Type B pancreatic cell (in vitro differentiated cells): ENCODE measurements at regions not wholly inside any gene's neighbourhood (a gene's known extent, or its start where the extent isn't known, plus 50 kb on each side); places are given as distances from the start of the nearest gene placed in this dataset.
"Not testable (repeated sequence)": the region's sequence is repeated elsewhere in the genome, so short reads cannot be mapped to it uniquely, and the experiment has no call there.

Experiments used
- DNase-seq: peaks from one replicate; pipeline ENCODE4 v3.0.0; 2021; ENCODE audit warnings: mixed read lengths; ENCODE audit not compliant: unreplicated experiment; ENCODE audit errors: extremely low spot score
- H3K27ac Mint-ChIP-seq: 2 replicates; pipeline ENCODE4 v1.8.0; 2021; ENCODE audit warnings: mild to moderate bottlenecking, mixed read lengths
- H3K27me3 Mint-ChIP-seq: 2 replicates; pipeline ENCODE4 v1.8.0; 2021; ENCODE audit warnings: mixed read lengths
- H3K36me3 Mint-ChIP-seq: 2 replicates; pipeline ENCODE4 v1.8.0; 2021; ENCODE audit warnings: mixed read lengths
- H3K4me1 Mint-ChIP-seq: one replicate; pipeline ENCODE4 v1.8.0; 2021; ENCODE audit warnings: mixed read lengths; ENCODE audit not compliant: unreplicated experiment
- H3K4me3 Mint-ChIP-seq: 2 replicates; pipeline ENCODE4 v1.8.0; 2021; ENCODE audit warnings: mild to moderate bottlenecking, mixed read lengths
- H3K9me3 Mint-ChIP-seq: 2 replicates; pipeline ENCODE4 v1.8.0; 2021; ENCODE audit warnings: mixed read lengths
- TF ChIP-seq, protein P1 (sequence below): fragments of 200-600 bp; sonication (generic); conservative IDR thresholded peaks from 2 replicates; pipeline ENCODE4 v1.5.0; 2021; ENCODE audit warnings: antibody characterized with exemption, mild to moderate bottlenecking

DNA sequence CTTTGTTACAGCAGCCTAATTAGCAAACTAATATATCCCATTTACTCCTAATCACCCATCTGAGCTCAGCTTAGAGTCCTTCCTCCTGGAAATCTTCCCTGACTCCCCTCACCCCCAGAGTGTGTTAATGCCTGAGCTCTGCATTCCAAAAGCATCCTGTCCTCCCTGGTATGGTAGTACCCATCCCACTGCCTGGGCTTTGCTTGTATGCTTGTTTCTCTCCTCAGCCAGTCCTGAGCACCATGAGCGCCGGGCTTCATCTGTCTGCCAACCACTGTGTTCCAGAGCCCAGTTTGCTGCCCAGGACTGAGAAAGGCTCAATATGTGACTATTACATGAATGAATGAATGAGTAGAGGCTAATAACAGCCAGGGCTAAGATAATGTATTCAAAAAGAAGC lies 272.4 kb downstream of the CDK5RAP2 start:
- no peak for DNase-seq
- H3K27ac Mint-ChIP-seq, result no peak overlapping the region
- peaks cover 20% of the 10 kb centered on the region for H3K27me3 Mint-ChIP-seq
- H3K9me3 Mint-ChIP-seq, result no peaks in the 10 kb centered on the region
- no peaks in the 10 kb centered on the region for H3K36me3 Mint-ChIP-seq
- TF ChIP-seq, protein P1, sequence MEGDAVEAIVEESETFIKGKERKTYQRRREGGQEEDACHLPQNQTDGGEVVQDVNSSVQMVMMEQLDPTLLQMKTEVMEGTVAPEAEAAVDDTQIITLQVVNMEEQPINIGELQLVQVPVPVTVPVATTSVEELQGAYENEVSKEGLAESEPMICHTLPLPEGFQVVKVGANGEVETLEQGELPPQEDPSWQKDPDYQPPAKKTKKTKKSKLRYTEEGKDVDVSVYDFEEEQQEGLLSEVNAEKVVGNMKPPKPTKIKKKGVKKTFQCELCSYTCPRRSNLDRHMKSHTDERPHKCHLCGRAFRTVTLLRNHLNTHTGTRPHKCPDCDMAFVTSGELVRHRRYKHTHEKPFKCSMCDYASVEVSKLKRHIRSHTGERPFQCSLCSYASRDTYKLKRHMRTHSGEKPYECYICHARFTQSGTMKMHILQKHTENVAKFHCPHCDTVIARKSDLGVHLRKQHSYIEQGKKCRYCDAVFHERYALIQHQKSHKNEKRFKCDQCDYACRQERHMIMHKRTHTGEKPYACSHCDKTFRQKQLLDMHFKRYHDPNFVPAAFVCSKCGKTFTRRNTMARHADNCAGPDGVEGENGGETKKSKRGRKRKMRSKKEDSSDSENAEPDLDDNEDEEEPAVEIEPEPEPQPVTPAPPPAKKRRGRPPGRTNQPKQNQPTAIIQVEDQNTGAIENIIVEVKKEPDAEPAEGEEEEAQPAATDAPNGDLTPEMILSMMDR, result no peak
- H3K4me3 Mint-ChIP-seq, result no peak overlapping the region
- no peaks in the 10 kb centered on the region for H3K4me1 Mint-ChIP-seq

DNA sequence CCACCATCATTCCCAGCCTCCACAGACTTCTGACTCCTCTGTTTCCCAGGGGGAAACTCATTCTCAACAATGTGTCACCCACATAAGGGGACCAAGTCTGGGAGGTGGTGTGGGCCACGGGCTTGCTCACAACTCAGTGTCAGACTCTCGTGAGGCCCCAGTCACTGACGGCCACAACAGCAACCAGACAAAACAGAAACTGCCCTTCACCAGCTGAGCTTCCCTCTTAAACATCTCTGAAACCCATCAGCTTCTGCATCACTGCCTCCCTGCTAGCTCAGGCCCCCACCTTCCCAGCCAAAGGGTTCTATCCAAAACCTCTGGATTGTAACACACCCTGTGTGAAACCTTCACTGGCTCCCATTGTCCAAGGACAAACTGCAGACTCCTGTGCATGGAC lies 273.4 kb downstream of the CDK5RAP2 start:
- no peak for DNase-seq
- H3K4me3 Mint-ChIP-seq, result no peak overlapping the region
- H3K27me3 Mint-ChIP-seq, result peaks cover 20% of the 10 kb centered on the region
- H3K27ac Mint-ChIP-seq, result no peak overlapping the region
- H3K36me3 Mint-ChIP-seq, result no peaks in the 10 kb centered on the region
- TF ChIP-seq, protein P1, result no peak
- H3K9me3 Mint-ChIP-seq, result no peaks in the 10 kb centered on the region
- H3K4me1 Mint-ChIP-seq, result no peaks in the 10 kb centered on the region

DNA sequence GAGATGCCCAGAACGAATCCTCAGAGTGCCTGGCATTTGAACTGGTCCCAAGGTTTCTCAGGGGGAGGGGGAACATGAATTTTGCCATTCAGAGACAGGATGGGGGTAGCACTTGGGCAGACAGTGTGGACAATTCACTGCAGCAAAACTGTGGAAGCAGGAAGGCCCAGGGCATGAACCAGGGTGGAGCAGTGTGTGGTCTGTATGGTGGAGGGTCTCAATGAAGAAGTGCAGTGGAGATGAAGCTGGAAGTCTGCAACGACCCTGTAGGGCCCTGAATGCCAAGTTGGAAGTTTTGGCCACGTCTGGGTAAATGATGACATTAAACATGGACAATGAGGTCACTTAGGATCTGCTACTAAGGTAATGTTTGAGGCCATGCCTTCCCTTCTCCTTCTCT lies 273.9 kb downstream of the CDK5RAP2 start:
- Mint-ChIP-seq H3K9me3 (no peaks in the 10 kb centered on the region), H3K4me3 (no peak overlapping the region), H3K27ac (no peak overlapping the region), H3K36me3 (no peaks in the 10 kb centered on the region), H3K27me3 (peaks cover 20% of the 10 kb centered on the region), H3K4me1 (no peaks in the 10 kb centered on the region)
- no peak for DNase-seq
- TF ChIP-seq, protein P1, result no peak

DNA sequence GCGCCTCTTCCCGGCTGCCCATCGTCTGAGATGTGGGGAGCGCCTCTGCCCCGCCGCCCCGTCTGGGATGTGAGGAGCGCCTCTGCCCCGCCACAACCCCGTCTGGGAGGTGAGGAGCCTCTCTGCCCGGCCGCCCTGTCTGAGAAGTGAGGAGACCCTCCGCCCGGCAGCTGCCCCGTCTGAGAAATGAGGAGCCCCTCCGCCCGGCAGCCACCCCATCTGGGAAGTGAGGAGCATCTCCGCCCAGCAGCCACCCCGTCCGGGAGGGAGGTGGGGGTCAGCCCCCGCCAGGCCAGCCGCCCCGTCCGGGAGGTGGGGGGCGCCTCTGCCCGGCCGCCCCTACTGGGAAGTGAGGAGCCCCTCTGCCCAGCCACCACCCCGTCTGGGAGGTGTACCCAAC lies 275.1 kb downstream of the CDK5RAP2 start:
- H3K9me3 Mint-ChIP-seq, H3K27ac Mint-ChIP-seq, H3K36me3 Mint-ChIP-seq, H3K4me1 Mint-ChIP-seq, H3K4me3 Mint-ChIP-seq, DNase-seq: not testable (repeated sequence)
- H3K27me3 Mint-ChIP-seq, result peaks cover 20% of the 10 kb centered on the region

DNA sequence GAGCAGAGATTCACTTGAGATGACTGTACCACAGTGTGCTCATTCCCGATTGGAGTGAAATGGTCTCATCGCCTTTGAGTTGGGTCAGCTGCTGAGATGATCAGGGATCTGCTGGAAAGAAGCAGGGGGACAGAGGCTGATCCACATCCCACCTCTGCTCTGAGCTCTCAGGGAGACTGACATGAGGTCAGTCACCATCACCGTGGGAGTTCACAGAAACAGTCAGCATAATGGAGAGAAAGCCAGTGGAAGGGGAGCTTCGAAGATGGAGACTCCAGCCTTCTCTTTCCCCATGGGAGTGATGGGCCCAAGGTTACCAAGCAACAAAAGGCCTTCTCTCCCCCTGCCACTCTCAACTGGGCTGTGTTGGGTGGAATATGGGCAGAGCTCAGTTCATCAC lies 276.4 kb downstream of the CDK5RAP2 start:
- Mint-ChIP-seq H3K27me3 (peaks cover 15% of the 10 kb centered on the region), H3K4me3 (no peak overlapping the region), H3K36me3 (no peaks in the 10 kb centered on the region), H3K9me3 (no peaks in the 10 kb centered on the region), H3K4me1 (no peaks in the 10 kb centered on the region), H3K27ac (no peak overlapping the region)
- TF ChIP-seq, protein P1, result no peak
- DNase-seq, result no peak

DNA sequence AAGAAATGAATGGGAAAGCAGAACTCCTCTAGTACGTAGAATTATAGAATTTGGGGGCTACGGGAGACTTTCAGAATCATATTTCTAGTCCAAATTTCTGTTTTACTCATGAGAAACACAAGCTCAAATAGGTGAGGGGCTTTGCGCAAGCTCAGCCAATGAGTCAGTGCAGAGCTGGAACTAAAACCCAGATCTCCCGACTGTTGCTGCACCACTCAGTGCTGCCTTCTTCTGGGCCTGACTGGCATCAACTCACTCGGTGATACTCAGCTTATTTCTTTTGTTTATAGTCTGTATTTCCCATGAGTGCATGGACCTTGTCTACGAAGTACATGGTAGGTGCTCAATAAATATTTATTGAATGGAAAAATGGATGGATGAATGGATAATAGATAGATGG lies 280.2 kb downstream of the CDK5RAP2 start:
- Mint-ChIP-seq H3K4me1 (no peaks in the 10 kb centered on the region), H3K4me3 (no peak overlapping the region), H3K27me3 (peaks cover 4% of the 10 kb centered on the region), H3K9me3 (no peaks in the 10 kb centered on the region), H3K27ac (no peak overlapping the region), H3K36me3 (no peaks in the 10 kb centered on the region)
- TF ChIP-seq, protein P1, result peak; percentile 15
- no peak for DNase-seq
